ENCODE measurements at regions not wholly inside any gene's neighbourhood (a gene's known extent, or its start where the extent isn't known, plus 50 kb on each side); places are given as distances from the start of the nearest gene placed in this dataset.
"Not testable (repeated sequence)": the region's sequence is repeated elsewhere in the genome, so short reads cannot be mapped to it uniquely, and the experiment has no call there.

GRCh38 chr12:63508543-63508942 is 159.8 kb downstream of the DPY19L2 start:
- 100% methylated on average over 2 of the region's 5 CpGs for WGBS (ENCODE audit: insufficient coverage, low lambda C conversion rate)
- no peaks in the 10 kb centered on the region for H3K27me3 ChIP-seq (ENCODE audit: control insufficient read depth, insufficient read depth, low read length)

GRCh38 chr12:63499567-63499966 is 168.7 kb downstream of the DPY19L2 start:
- Histone ChIP-seq H3K27ac (ENCODE audit: low read length) (no peak overlapping the region), H3K4me1 (ENCODE audit: control insufficient read depth, insufficient read depth, low read length) (no peaks in the 10 kb centered on the region), H3K4me3 (ENCODE audit: low read length) (no peak overlapping the region), H3K27me3 (ENCODE audit: control insufficient read depth, insufficient read depth, low read length) (no peaks in the 10 kb centered on the region), H3K9me3 (ENCODE audit: control insufficient read depth, low read depth, low read length) (no peaks in the 10 kb centered on the region), H3K36me3 (ENCODE audit: control insufficient read depth, insufficient read depth, low read length) (no peaks in the 10 kb centered on the region)
- no CpG with 5 or more reads among the region's 6 CpGs for WGBS (ENCODE audit: insufficient coverage, low lambda C conversion rate)
- no peak for DNase-seq

More at GRCh38 chr12:63508543-63508942, 159.8 kb downstream of the DPY19L2 start:
- Histone ChIP-seq H3K36me3 (ENCODE audit: control insufficient read depth, insufficient read depth, low read length) (no peaks in the 10 kb centered on the region), H3K4me3 (ENCODE audit: low read length) (no peak overlapping the region), H3K27ac (ENCODE audit: low read length) (no peak overlapping the region), H3K4me1 (ENCODE audit: control insufficient read depth, insufficient read depth, low read length) (no peaks in the 10 kb centered on the region), H3K9me3 (ENCODE audit: control insufficient read depth, low read depth, low read length) (no peaks in the 10 kb centered on the region)
- no peak for DNase-seq

GRCh38 chr12:63498239-63498638 is 170.1 kb downstream of the DPY19L2 start:
- no peaks in the 10 kb centered on the region for H3K4me1 ChIP-seq (ENCODE audit: control insufficient read depth, insufficient read depth, low read length)
- H3K27me3 ChIP-seq (ENCODE audit: control insufficient read depth, insufficient read depth, low read length) = no peaks in the 10 kb centered on the region
- no peak for DNase-seq

GRCh38 chr12:63496654-63497053 is 171.6 kb downstream of the DPY19L2 start:
- no peaks in the 10 kb centered on the region for H3K4me1 ChIP-seq (ENCODE audit: control insufficient read depth, insufficient read depth, low read length)
- no CpG with 5 or more reads among the region's 2 CpGs for WGBS (ENCODE audit: insufficient coverage, low lambda C conversion rate)
- H3K36me3 ChIP-seq (ENCODE audit: control insufficient read depth, insufficient read depth, low read length) = no peaks in the 10 kb centered on the region
- no peak overlapping the region for H3K4me3 ChIP-seq (ENCODE audit: low read length)
- no peaks in the 10 kb centered on the region for H3K27me3 ChIP-seq (ENCODE audit: control insufficient read depth, insufficient read depth, low read length)
- H3K9me3 ChIP-seq (ENCODE audit: control insufficient read depth, low read depth, low read length) = no peaks in the 10 kb centered on the region
- H3K27ac ChIP-seq (ENCODE audit: low read length) = no peak overlapping the region
- DNase-seq = no peak

More at GRCh38 chr12:63498239-63498638, 170.1 kb downstream of the DPY19L2 start:
- no peaks in the 10 kb centered on the region for H3K36me3 ChIP-seq (ENCODE audit: control insufficient read depth, insufficient read depth, low read length)
- H3K4me3 ChIP-seq (ENCODE audit: low read length) = no peak overlapping the region
- no peaks in the 10 kb centered on the region for H3K9me3 ChIP-seq (ENCODE audit: control insufficient read depth, low read depth, low read length)
- no peak overlapping the region for H3K27ac ChIP-seq (ENCODE audit: low read length)

- 17% methylated on average over 1 of the region's 1 CpG for WGBS (ENCODE audit: insufficient coverage, low lambda C conversion rate)
- DNase-seq = no peak
- H3K4me3 ChIP-seq (ENCODE audit: low read length) = no peak overlapping the region
- no peaks in the 10 kb centered on the region for H3K36me3 ChIP-seq (ENCODE audit: control insufficient read depth, insufficient read depth, low read length)
- no peaks in the 10 kb centered on the region for H3K4me1 ChIP-seq (ENCODE audit: control insufficient read depth, insufficient read depth, low read length)
- no peaks in the 10 kb centered on the region for H3K27me3 ChIP-seq (ENCODE audit: control insufficient read depth, insufficient read depth, low read length)
- no peaks in the 10 kb centered on the region for H3K9me3 ChIP-seq (ENCODE audit: control insufficient read depth, low read depth, low read length)
- no peak overlapping the region for H3K27ac ChIP-seq (ENCODE audit: low read length)
Measured at GRCh38 chr12:63495974-63496373, 172.3 kb downstream of the DPY19L2 start.

GRCh38 chr12:63493357-63493756 is 174.9 kb downstream of the DPY19L2 start:
- not testable (repeated sequence) for H3K9me3 ChIP-seq (ENCODE audit: control insufficient read depth, low read depth, low read length); H3K27me3 ChIP-seq (ENCODE audit: control insufficient read depth, insufficient read depth, low read length); H3K4me3 ChIP-seq (ENCODE audit: low read length); DNase-seq; H3K27ac ChIP-seq (ENCODE audit: low read length); H3K4me1 ChIP-seq (ENCODE audit: control insufficient read depth, insufficient read depth, low read length); H3K36me3 ChIP-seq (ENCODE audit: control insufficient read depth, insufficient read depth, low read length)
- WGBS (ENCODE audit: insufficient coverage, low lambda C conversion rate) = no CpG with 5 or more reads among the region's 4 CpGs

GRCh38 chr12:63480186-63480585 is 188.1 kb downstream of the DPY19L2 start:
- no peaks in the 10 kb centered on the region for H3K36me3 ChIP-seq (ENCODE audit: control insufficient read depth, insufficient read depth, low read length)
- no peaks in the 10 kb centered on the region for H3K4me1 ChIP-seq (ENCODE audit: control insufficient read depth, insufficient read depth, low read length)
- no peak overlapping the region for H3K27ac ChIP-seq (ENCODE audit: low read length)
- 100% methylated on average over 1 of the region's 2 CpGs for WGBS (ENCODE audit: insufficient coverage, low lambda C conversion rate)
- H3K9me3 ChIP-seq (ENCODE audit: control insufficient read depth, low read depth, low read length) = no peaks in the 10 kb centered on the region
- no peaks in the 10 kb centered on the region for H3K27me3 ChIP-seq (ENCODE audit: control insufficient read depth, insufficient read depth, low read length)
- DNase-seq = no peak
- H3K4me3 ChIP-seq (ENCODE audit: low read length) = no peak overlapping the region

GRCh38 chr12:63470161-63470560 is 198.1 kb downstream of the DPY19L2 start:
- Histone ChIP-seq H3K4me3 (ENCODE audit: low read length) (no peak overlapping the region), H3K27ac (ENCODE audit: low read length) (no peak overlapping the region), H3K36me3 (ENCODE audit: control insufficient read depth, insufficient read depth, low read length) (no peaks in the 10 kb centered on the region), H3K27me3 (ENCODE audit: control insufficient read depth, insufficient read depth, low read length) (no peaks in the 10 kb centered on the region), H3K9me3 (ENCODE audit: control insufficient read depth, low read depth, low read length) (no peaks in the 10 kb centered on the region), H3K4me1 (ENCODE audit: control insufficient read depth, insufficient read depth, low read length) (no peaks in the 10 kb centered on the region)
- no peak for DNase-seq
- WGBS (ENCODE audit: insufficient coverage, low lambda C conversion rate) = no CpG with 5 or more reads among the region's 1 CpG

GRCh38 chr12:63467951-63468350 is 200.3 kb downstream of the DPY19L2 start:
- Histone ChIP-seq H3K9me3 (ENCODE audit: control insufficient read depth, low read depth, low read length) (no peaks in the 10 kb centered on the region), H3K4me1 (ENCODE audit: control insufficient read depth, insufficient read depth, low read length) (no peaks in the 10 kb centered on the region), H3K4me3 (ENCODE audit: low read length) (no peak overlapping the region), H3K27me3 (ENCODE audit: control insufficient read depth, insufficient read depth, low read length) (no peaks in the 10 kb centered on the region), H3K27ac (ENCODE audit: low read length) (no peak overlapping the region), H3K36me3 (ENCODE audit: control insufficient read depth, insufficient read depth, low read length) (no peaks in the 10 kb centered on the region)
- 38% methylated on average over 2 of the region's 4 CpGs for WGBS (ENCODE audit: insufficient coverage, low lambda C conversion rate)
- DNase-seq = no peak

GRCh38 chr12:63457857-63458256 is 210.4 kb downstream of the DPY19L2 start:
- Histone ChIP-seq H3K27me3 (ENCODE audit: control insufficient read depth, insufficient read depth, low read length) (no peaks in the 10 kb centered on the region), H3K36me3 (ENCODE audit: control insufficient read depth, insufficient read depth, low read length) (no peaks in the 10 kb centered on the region), H3K4me1 (ENCODE audit: control insufficient read depth, insufficient read depth, low read length) (no peaks in the 10 kb centered on the region), H3K4me3 (ENCODE audit: low read length) (no peak overlapping the region), H3K9me3 (ENCODE audit: control insufficient read depth, low read depth, low read length) (no peaks in the 10 kb centered on the region), H3K27ac (ENCODE audit: low read length) (no peak overlapping the region)
- no peak for DNase-seq
- WGBS (ENCODE audit: insufficient coverage, low lambda C conversion rate) = no CpG with 5 or more reads among the region's 1 CpG

GRCh38 chr12:63457428-63457827 is 210.9 kb downstream of the DPY19L2 start:
- Histone ChIP-seq H3K9me3 (ENCODE audit: control insufficient read depth, low read depth, low read length) (no peaks in the 10 kb centered on the region), H3K27me3 (ENCODE audit: control insufficient read depth, insufficient read depth, low read length) (no peaks in the 10 kb centered on the region), H3K36me3 (ENCODE audit: control insufficient read depth, insufficient read depth, low read length) (no peaks in the 10 kb centered on the region), H3K4me3 (ENCODE audit: low read length) (no peak overlapping the region), H3K4me1 (ENCODE audit: control insufficient read depth, insufficient read depth, low read length) (no peaks in the 10 kb centered on the region), H3K27ac (ENCODE audit: low read length) (no peak overlapping the region)
- no peak for DNase-seq
